ENCODE measurements at regions not wholly inside any gene's neighbourhood (a gene's known extent, or its start where the extent isn't known, plus 50 kb on each side); places are given as distances from the start of the nearest gene placed in this dataset.

DNA sequence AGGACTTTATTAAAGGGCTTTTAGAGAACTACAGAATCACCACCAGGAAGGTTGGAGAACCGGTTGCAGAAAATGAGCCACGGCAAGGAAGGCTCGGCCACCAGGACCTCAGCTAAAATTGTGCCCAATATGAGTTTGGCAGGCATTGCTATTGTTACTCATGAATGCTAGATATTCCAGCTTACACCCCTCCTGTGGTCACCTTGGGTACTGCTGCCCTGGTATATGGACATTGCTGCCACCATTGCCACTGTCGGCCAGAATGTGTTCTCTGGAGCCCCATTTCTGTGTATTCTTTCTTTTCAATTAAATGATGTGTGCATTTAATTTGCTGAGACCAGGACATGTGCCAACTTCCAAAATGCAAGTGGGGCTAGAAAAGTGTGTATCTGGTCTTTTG is 626.7 kb upstream of the BOD1L1 start:
- no peaks in the 10 kb centered on the region for H3K36me3 ChIP-seq (ENCODE audit: control insufficient read depth, insufficient read depth, low read length)
- H3K9me3 ChIP-seq (ENCODE audit: control insufficient read depth, low read length): no peaks in the 10 kb centered on the region
- TF ChIP-seq, protein P1, sequence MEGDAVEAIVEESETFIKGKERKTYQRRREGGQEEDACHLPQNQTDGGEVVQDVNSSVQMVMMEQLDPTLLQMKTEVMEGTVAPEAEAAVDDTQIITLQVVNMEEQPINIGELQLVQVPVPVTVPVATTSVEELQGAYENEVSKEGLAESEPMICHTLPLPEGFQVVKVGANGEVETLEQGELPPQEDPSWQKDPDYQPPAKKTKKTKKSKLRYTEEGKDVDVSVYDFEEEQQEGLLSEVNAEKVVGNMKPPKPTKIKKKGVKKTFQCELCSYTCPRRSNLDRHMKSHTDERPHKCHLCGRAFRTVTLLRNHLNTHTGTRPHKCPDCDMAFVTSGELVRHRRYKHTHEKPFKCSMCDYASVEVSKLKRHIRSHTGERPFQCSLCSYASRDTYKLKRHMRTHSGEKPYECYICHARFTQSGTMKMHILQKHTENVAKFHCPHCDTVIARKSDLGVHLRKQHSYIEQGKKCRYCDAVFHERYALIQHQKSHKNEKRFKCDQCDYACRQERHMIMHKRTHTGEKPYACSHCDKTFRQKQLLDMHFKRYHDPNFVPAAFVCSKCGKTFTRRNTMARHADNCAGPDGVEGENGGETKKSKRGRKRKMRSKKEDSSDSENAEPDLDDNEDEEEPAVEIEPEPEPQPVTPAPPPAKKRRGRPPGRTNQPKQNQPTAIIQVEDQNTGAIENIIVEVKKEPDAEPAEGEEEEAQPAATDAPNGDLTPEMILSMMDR (IDR thresholded peaks at IDR 0.05): peak; percentile 32
- H3K9ac ChIP-seq: no peak overlapping the region
- peaks cover 6% of the 10 kb centered on the region for H3K4me1 ChIP-seq
- no peaks in the 10 kb centered on the region for H3K79me2 ChIP-seq
- H3K27ac ChIP-seq: no peak overlapping the region
- H3K4me3 ChIP-seq (ENCODE audit: low read depth, low read length): no peak overlapping the region
- no peak overlapping the region for H3K4me2 ChIP-seq (ENCODE audit: low read length)
- H3K27me3 ChIP-seq (ENCODE audit: control insufficient read depth, insufficient read depth, low read length): no peaks in the 10 kb centered on the region
- no peak overlapping the region for H2AFZ ChIP-seq

DNA sequence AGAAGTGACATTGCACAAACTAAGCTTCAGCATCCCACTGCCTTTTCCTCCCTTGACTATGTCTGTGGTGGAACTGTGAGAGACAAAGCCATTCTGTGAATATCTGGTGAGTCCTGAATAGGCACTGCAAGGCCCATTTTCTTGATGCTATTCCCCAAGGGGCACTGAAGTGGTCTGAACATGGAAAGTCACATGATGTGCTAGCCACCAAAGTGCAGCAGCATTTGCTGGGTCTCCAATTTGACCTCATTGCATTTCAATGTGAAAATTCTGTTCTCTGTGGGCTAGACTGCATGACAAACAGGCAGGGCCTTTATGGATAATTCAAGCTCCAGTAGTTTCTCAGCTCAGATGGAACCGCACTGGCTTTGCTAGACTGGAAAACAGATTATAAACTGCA is 627.4 kb upstream of the BOD1L1 start:
- Histone ChIP-seq H3K9ac (no peak overlapping the region), H3K9me3 (ENCODE audit: control insufficient read depth, low read length) (no peaks in the 10 kb centered on the region), H3K4me3 (ENCODE audit: low read depth, low read length) (no peak overlapping the region), H3K36me3 (ENCODE audit: control insufficient read depth, insufficient read depth, low read length) (no peaks in the 10 kb centered on the region), H3K27ac (no peak overlapping the region), H3K27me3 (ENCODE audit: control insufficient read depth, insufficient read depth, low read length) (no peaks in the 10 kb centered on the region), H3K4me2 (ENCODE audit: low read length) (no peak overlapping the region), H3K4me1 (peaks cover 6% of the 10 kb centered on the region), H3K79me2 (no peaks in the 10 kb centered on the region), H2AFZ (peak overlapping the region; percentile 38)
- TF ChIP-seq, protein P1 (IDR thresholded peaks at IDR 0.05): no peak

DNA sequence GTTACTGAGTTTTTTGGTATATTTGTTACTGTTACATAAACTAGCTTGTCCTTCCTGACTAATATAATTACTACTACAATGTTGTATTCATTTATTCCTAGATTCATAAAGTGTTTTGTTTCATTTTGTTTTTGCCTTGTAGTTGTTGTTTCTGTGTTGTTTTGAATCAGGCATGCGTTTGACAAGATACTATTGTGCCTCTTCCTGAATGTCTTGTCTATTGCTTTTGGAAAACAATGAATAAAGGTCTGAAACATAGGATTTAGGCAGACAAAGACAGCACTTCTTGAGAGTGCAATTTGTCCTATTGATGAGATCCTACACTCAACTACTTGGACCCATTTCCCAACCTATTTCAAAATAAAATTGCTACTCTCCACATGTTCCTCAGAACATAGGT is 630.4 kb upstream of the BOD1L1 start:
- Histone ChIP-seq H3K27ac (no peak overlapping the region), H3K4me3 (ENCODE audit: low read depth, low read length) (no peak overlapping the region), H3K27me3 (ENCODE audit: control insufficient read depth, insufficient read depth, low read length) (no peaks in the 10 kb centered on the region), H3K4me1 (peaks cover 6% of the 10 kb centered on the region), H3K36me3 (ENCODE audit: control insufficient read depth, insufficient read depth, low read length) (no peaks in the 10 kb centered on the region), H3K9ac (no peak overlapping the region), H2AFZ (no peak overlapping the region), H3K4me2 (ENCODE audit: low read length) (no peak overlapping the region), H3K9me3 (ENCODE audit: control insufficient read depth, low read length) (no peaks in the 10 kb centered on the region), H3K79me2 (no peaks in the 10 kb centered on the region)
- TF ChIP-seq, protein P1 (IDR thresholded peaks at IDR 0.05): no peak

DNA sequence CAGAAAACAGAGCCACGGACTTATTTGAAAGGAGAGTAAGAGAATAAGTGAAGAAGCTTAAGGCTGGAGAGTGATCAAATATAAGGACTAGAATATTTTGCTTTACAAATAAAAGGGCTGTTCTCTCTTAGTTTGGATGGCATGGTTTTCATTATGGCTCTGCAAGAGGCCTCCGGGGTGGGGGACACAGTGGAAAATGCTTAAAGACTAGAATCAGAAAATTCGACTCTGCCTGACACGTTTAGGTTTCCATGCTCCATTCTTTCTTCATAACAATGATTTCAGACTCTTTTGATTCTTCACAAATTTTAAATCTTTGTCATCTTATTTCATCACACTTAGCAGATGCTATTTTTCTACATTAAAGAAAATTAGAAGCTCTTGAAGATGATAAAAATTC is 632.4 kb upstream of the BOD1L1 start:
- Histone ChIP-seq H2AFZ (no peak overlapping the region), H3K27ac (no peak overlapping the region)

GRCh38 chr4:14260591-14260990 is 633.1 kb upstream of the BOD1L1 start:
- Histone ChIP-seq H3K79me2 (no peaks in the 10 kb centered on the region), H3K4me3 (ENCODE audit: low read depth, low read length) (no peak overlapping the region), H3K9me3 (ENCODE audit: control insufficient read depth, low read length) (no peaks in the 10 kb centered on the region), H3K27ac (no peak overlapping the region), H3K36me3 (ENCODE audit: control insufficient read depth, insufficient read depth, low read length) (no peaks in the 10 kb centered on the region), H3K4me1 (peaks cover 2% of the 10 kb centered on the region), H3K9ac (no peak overlapping the region), H3K27me3 (ENCODE audit: control insufficient read depth, insufficient read depth, low read length) (no peaks in the 10 kb centered on the region), H2AFZ (no peak overlapping the region), H3K4me2 (ENCODE audit: low read length) (no peak overlapping the region)
- TF ChIP-seq, protein P1 (IDR thresholded peaks at IDR 0.05): no peak

More for the DNA sequence above, 632.4 kb upstream of the BOD1L1 start:
- Histone ChIP-seq H3K79me2 (no peaks in the 10 kb centered on the region), H3K4me2 (ENCODE audit: low read length) (no peak overlapping the region), H3K4me1 (peaks cover 6% of the 10 kb centered on the region), H3K4me3 (ENCODE audit: low read depth, low read length) (no peak overlapping the region), H3K9ac (no peak overlapping the region), H3K36me3 (ENCODE audit: control insufficient read depth, insufficient read depth, low read length) (no peaks in the 10 kb centered on the region), H3K9me3 (ENCODE audit: control insufficient read depth, low read length) (no peaks in the 10 kb centered on the region), H3K27me3 (ENCODE audit: control insufficient read depth, insufficient read depth, low read length) (no peaks in the 10 kb centered on the region)
- TF ChIP-seq, protein P1 (IDR thresholded peaks at IDR 0.05): no peak
